ENCODE measurements at regions not wholly inside any gene's neighbourhood (a gene's known extent, or its start where the extent isn't known, plus 50 kb on each side); places are given as distances from the start of the nearest gene placed in this dataset.

GRCh38 chr18:47552783-47553182, 301.3 kb upstream of the SKOR2 start:
- H3K9me3 ChIP-seq = no peaks in the 10 kb centered on the region
- FAIRE-seq = no peak
- DNase-seq = no peak
- H3K4me1 ChIP-seq = no peaks in the 10 kb centered on the region
- H3K36me3 ChIP-seq = no peaks in the 10 kb centered on the region
- no peak for ATAC-seq
- no peak overlapping the region for H3K4me3 ChIP-seq
- WGBS, 2 donors = 68 to 75% methylated on average over 3 of the region's 3 CpGs
- no peaks in the 10 kb centered on the region for H3K27me3 ChIP-seq
- intact Hi-C loops (cut with DNase I) = no loop called here
- TF ChIP-seq CTCF (IDR thresholded peaks at IDR 0.05) = no peak
- no peak overlapping the region for H3K27ac ChIP-seq

DNA sequence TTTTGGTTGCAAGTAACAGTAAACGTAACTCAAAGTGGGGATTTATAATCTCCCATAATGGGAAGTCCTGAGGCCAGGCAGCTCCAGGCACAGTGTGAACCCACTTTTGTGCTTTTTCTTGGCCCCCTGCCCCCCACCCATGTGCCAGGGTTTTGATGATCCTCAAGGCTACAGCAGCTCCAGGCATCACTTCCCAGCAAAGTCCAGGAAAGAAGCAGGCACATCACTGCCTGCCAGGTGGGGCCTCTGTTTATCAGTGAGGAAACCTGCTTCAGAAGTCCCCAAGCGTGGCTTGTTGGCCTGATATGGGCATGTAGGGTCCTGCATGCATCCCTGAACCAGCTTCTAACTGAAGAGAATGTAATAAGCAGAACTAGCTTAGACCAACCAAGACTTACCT, 299.2 kb upstream of the SKOR2 start:
- FAIRE-seq (no peak), ATAC-seq (no peak), DNase-seq (no peak)
- Histone ChIP-seq H3K27ac (no peak overlapping the region), H3K4me3 (no peak overlapping the region), H3K36me3 (no peaks in the 10 kb centered on the region), H3K9me3 (no peaks in the 10 kb centered on the region), H3K4me1 (no peaks in the 10 kb centered on the region), H3K27me3 (no peaks in the 10 kb centered on the region)
- no peak for TF ChIP-seq CTCF (IDR thresholded peaks at IDR 0.05)
- 75 to 87% methylated on average over 2 of the region's 2 CpGs for WGBS, 2 donors
- intact Hi-C loops (cut with DNase I) = no loop called here

DNA sequence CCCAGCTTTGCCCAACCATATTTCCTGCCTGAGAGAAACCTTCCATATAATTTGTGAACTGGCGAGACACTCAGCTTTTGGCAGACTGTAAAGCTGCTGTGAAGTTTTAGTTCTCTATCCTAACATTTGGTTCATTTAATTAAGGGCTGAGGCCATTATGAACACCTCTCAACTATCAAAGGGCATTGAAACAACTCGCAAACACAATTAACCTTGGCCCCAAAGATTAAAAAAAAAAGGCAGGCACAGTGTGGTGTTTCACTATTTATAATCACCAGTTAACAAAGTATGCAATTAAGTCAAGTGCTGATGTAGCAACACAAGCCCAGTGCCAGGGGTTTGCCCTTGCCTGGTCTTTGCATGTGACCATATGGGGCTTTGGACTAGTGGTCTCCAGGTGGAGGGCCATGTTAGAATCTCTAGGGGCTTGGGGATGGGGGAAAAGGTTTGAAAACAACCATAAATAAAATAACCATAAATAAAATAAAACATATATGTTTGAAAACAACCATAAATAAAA, 297.6 kb upstream of the SKOR2 start:
- no peak for TF ChIP-seq CTCF (IDR thresholded peaks at IDR 0.05)
- Histone ChIP-seq H3K9me3 (no peaks in the 10 kb centered on the region), H3K27ac (no peak overlapping the region), H3K36me3 (no peaks in the 10 kb centered on the region), H3K4me3 (no peak overlapping the region), H3K27me3 (no peaks in the 10 kb centered on the region), H3K4me1 (no peaks in the 10 kb centered on the region)
- no peak for ATAC-seq
- WGBS, 2 donors = 38 to 43% methylated on average over 2 of the region's 2 CpGs
- intact Hi-C loops (cut with DNase I) = no loop called here
- DNase-seq = no peak
- FAIRE-seq = no peak

GRCh38 chr18:47547539-47548202, 296.2 kb upstream of the SKOR2 start:
- no peak for ATAC-seq
- Histone ChIP-seq H3K27me3 (no peaks in the 10 kb centered on the region), H3K36me3 (no peaks in the 10 kb centered on the region), H3K27ac (no peak overlapping the region), H3K4me3 (no peak overlapping the region), H3K9me3 (no peaks in the 10 kb centered on the region), H3K4me1 (no peaks in the 10 kb centered on the region)
- WGBS, 2 donors = 68 to 80% methylated on average over 6 of the region's 6 CpGs
- no peak for TF ChIP-seq CTCF (IDR thresholded peaks at IDR 0.05)
- no peak for FAIRE-seq
- DNase-seq = no peak
- intact Hi-C loops (cut with DNase I) = no loop called here

GRCh38 chr18:47545613-47546012, 294.2 kb upstream of the SKOR2 start:
- DNase-seq (no peak), FAIRE-seq (no peak), ATAC-seq (no peak)
- Histone ChIP-seq H3K9me3 (no peaks in the 10 kb centered on the region), H3K36me3 (no peaks in the 10 kb centered on the region), H3K27ac (no peak overlapping the region), H3K27me3 (no peaks in the 10 kb centered on the region), H3K4me1 (no peaks in the 10 kb centered on the region), H3K4me3 (no peak overlapping the region)
- intact Hi-C loops (cut with DNase I) = no loop called here
- WGBS, 2 donors = 57 to 62% methylated on average over 6 of the region's 6 CpGs
- no peak for TF ChIP-seq CTCF (IDR thresholded peaks at IDR 0.05)
